ENCODE measurements at regions not wholly inside any gene's neighbourhood (a gene's known extent, or its start where the extent isn't known, plus 50 kb on each side); places are given as distances from the start of the nearest gene placed in this dataset.
A peak's percentile ranks its signal among the peaks of the same experiment; 100 is the strongest.

DNA sequence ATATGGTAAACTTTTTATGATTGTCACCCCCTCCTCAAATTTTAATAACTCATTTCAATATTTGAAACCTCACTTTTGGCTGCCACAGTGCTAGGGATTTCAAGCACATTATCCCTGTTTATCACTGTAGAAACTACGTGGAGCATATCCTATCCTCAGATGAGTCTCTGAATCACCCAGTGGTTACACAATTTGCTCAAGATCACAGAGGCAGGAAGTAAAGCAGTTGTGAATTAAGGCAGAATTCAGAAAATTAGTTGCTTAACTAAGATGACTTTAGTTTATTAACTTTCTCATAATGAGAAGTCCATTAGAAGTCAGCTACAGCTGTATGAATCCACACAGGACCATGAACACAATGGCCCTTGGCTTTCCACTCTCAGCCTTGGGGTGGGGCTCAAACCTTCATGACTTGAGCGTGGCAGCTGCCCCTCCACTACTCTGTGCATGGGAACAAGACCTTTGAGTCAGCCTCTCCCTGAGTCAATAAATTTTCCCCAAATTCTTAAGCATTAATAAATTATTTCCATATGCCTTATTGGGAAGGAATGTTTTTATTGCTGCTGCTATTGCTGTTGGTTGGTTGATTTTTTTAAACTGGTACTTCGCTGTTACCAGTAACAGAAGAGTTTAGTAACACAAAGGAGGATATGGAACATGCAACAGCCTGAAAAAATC, 369.0 kb downstream of the CBLN2 start:
- DNase-seq: no peak

DNA sequence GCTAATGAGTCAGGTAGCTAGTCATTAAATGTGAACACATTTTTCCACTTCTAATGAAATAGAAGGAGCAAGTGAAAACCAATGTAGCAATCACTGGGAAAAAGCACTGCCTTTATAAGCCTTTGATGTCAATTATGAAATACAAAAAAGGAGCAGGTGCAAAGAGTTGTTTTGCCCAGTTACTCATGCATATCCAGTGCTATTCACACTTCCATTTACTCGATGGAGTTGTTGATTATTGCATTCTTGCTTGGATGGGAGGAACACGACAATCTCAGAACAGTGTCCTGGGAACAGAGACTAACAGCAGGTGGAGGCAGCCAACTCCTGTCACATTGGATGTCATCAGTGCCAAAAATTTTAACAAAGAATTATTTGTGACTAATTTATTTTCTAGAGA, 372.5 kb downstream of the CBLN2 start:
- no peak for DNase-seq

DNA sequence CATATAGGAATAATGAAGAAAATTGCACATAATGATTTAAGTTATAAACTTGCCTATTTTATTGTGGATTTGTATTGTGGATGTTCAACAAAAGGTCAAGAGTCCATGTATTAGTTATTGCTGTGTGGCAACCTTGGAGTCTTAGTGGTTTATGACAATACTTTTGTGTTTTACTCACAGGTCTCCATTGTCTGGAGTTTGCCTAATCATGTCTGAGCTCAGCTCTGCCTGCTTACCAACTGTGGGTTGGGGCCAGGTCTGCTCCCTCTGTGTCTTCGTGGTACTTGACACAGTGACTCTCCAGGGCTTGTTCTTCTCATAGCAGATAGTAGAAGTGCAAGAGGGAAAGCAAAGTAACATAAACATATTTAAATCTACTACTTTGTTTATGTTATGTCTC, 382.5 kb downstream of the CBLN2 start:
- DNase-seq: no peak

DNA sequence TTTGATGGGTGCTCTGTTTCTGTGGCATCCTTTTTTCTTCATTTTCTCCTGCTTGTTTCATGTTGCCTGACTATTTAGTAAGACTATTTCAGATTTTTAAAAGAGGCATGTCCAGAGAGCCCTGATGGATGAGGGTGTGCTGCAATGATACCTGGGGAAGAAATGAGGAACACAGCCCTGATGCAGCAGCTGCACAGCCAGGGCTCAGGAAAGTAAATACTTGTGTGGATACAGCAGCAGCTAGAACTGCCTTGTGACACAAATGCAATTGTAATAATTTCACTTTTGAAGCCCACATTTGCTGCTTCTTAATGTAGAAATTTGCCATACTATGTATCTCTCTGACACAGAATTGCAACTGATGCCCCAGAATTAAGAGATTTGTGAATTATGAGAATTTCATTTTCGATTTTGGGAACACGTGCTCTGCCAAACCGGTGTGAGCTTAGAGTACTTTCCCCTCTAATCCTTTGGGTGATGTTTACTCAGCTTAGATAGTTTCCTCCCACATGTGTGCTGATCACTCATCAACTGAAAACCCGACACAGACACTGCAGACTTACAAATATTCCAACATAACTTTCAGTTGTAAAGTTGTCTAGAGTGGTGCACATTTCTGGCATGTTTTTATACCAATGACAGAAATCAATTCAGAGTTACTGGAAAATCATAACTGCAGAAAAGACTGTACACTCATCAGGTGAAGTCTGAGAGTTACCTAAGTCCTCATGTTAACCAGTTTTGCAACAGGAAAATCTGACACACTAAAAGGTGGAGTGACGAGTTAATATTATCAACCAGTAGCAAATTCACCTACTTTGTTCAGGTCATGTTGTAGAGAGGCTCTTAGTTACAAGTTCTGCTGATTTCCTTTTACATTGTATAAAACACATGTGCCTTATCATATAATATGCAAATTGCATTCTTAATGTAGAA, 383.4 kb downstream of the CBLN2 start:
- DNase-seq: no peak

DNA sequence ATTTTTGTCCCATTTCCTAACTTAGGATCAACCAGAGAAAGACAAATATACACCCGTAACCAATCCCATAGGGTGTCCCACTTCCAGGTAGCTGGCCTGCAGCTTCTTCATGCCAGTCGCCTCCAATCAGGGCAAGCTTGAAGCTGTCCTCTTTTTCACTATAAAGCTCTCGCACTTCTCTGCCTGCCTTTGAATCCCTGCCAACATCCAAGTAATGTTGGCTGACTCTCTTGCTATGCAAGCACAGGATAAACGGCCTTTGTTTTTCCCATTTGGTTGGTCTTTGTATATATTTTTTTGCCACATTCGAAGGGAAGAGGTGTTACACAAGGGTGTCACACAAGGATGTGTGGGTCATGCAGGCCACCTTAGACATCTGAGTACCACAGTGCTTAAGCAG, 388.8 kb downstream of the CBLN2 start:
- DNase-seq: no peak

DNA sequence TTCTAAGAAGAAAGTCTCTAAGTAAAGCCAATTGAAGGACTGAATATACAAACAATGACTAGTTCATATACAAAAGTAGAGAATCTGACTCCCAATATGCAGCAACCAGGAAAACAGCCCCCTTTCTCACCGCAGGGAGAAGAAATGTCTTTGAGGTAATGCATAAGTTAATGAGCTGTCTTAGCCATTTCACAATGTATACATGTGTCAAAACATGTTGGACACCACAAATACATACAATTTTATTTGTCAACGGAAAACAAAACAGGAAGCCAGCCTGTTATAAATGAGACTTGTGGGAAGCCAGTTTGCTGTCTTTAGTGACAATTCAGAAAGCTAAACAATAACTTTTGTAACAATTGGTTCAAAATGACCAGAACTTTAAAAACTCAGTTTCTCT, 389.2 kb downstream of the CBLN2 start:
- DNase-seq: no peak

DNA sequence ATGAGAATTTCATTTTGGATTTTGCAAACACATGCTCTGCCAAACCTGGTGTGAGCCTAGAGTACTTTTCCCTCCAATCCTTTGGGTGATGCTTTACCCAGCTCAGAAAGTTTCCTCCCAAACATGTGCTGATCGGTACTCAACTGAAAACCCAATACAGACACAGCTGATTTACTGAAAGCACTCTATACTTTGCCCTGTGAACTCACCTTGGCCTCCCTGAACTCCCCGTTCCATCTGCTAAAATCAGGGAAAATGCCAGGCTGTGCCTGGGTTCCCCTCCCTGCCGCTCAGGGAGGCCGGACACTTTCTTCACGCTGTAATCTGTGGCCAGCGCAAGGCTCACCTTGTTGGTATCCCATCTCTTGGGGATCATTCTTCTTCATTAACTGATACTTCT, 391.2 kb downstream of the CBLN2 start:
- no peak for DNase-seq

DNA sequence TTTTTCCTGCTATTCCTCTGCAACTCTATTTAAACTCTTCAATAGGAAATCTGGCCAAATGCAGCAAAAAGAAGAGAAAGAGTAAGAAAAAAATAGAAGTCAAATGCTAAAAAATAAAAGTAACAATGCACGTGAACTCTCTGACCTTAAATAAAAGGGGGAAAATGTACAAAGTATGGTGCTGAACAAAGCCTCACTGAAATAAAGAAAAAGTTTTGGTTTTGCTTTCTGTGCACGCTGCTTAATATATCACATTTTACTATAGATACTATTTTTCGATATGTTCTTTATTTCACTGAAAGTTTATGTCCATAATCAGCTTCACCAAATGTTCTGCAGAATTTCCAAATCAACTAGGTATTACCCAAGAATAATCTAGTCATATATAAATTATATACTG, 396.3 kb downstream of the CBLN2 start:
- no peak for DNase-seq

DNA sequence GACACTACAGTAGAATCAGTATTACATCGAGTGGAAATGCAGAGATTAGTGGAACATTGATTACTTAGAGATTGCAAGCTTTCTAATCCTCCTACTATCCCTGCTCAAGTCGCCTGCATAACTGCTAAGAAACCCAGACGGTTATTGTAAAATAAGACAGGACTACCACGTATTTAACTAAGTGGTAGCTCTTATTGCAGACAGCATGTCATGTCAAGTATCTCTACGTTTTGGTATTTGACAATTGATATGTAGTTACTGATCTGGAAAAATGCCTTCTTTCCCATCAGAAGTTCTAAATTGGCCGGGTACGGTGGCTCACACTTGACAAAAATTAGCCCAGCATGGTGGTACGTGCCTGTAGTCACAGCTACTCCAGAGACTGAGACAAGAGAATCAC, 404.1 kb downstream of the CBLN2 start:
- no peak for DNase-seq

DNA sequence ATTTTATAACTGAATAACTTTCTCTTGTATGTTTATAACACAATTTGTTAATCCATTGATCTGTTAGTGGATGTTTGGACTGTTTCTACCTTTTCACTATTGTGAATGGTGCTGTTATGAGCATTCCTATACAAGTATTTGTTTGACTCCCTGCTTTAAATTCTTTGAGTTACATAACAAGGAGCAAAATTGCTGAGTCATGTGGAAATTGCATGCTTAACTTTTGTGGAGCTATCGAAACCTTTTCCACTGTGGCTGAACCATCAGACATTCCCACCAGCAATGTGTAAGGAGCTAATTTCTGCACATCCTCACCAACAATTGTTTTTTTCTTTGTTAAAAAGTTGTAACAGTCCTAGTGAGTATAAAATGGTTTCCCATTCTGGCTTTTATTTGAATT, 415.5 kb downstream of the CBLN2 start:
- DNase-seq: no peak

DNA sequence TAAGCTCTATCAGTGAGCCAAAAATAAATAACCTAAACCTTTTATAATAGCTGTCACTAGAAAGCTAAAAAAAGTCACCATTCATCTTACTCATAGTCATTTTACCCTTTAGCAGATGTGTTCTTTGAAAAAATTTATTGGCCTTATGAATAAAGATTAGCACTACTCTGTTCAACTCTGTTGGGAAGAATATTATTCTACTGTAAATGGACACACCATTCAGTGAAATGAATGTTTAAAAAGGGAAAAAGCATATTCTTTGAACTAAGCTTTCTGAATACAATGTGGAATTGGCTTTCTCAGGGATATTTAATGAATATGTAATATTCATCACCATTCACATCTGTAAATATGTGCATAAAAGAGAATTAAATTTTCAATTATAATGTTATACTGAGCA, 422.0 kb downstream of the CBLN2 start:
- DNase-seq: no peak

DNA sequence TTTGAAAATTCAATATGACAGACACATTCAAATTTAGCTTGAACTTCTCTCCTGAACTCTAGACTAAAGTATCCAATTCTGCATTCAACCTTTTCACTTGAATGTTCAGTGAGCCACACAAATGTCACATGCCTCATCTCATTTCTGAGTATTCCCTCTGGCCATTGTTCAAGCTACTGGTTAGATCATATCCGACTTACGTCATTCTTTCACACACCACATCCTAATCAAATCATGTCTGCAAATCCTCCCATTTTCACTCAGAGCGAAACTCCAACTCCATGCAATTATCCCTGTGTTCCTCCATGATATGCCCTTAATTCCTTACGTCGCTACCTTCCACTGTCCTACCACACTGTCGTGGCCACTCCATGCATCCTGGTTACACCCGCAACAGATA, 425.1 kb downstream of the CBLN2 start:
- no peak for DNase-seq

DNA sequence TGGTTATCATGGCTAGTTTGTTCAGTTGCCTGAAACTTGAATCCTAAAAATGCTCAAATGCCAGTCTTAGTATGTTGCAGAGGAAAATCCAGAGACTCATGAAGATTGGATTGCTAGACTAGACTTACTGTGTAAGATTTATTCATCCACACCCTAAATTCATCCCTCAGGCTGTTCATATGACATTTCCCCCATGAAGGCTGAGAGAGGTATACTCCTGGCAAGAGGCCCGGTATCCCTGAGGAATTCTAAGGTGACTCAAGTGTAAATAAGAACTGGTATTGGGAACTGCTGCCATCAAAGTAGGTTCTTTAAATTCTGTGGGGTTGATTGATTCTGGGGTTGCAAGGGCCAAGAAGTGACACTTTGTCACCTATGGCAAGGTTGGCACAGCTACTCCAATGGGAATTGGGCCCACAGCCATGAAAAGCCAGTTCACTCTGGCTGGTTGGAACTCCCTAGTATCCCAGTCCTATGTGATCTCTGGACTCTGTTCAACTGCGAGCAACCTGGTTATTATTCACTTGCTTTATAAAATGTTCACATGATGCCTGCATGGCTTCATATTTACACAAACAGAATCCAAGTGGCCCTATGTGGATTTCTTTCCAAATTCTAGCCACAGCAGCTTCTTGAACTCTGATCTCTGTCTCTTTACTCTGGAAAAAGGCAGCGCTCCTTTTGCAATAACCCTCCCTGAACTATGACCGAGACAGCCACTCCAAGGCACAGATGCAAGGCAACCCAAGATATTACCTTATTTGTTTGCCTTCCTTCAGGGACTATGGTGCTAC, 429.1 kb downstream of the CBLN2 start:
- DNase-seq: no peak

DNA sequence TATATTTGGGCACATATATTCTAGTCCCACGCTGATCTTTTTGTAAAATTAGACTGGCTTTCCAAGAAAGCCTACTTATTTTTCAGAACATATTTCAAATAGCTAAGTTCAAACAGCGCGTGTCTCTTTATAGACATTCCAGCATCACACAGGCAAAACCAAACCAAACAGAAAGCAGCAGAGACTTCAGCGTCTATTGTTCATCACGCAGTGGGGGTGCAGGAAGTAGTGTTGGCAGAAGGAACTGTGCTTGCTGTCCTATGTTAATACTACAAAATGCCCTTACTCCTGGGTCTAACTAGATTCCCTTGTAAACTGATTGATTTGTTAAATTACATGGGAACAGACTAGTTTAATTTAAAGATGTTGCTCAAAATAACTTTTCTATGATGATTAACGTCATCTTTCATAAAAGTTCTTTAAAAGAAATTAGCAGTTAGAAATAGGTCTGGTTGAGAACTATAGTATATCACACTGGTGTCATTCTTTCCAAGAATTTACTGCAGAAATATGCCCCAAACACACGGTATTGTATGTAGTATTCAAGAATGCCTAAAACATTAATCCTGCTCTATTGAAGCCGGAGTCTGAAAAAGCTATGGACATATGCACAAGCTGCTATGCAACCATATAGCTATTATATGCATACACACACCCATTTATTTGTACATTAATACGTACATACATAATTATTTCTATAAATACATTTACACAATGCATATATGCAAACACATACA, 436.3 kb downstream of the CBLN2 start:
- no peak for DNase-seq

DNA sequence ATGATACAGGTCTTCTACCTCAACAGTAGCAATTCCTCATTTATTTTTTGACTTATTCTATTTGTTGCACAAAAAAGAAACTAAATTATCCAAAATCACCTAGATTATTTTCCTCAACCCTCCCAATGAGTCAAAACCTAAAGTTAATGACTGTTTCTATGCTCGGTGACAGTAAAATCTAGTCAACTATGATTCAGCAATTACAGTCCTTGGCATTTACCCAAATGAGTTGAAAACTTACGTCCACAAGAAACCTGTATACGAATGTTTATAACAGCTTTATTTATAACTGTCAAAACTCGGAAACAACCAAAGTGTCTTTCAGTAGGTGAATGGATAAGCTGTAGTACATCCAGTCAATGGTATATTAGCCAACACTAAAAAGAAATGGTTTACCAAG, 439.3 kb downstream of the CBLN2 start:
- DNase-seq: no peak

DNA sequence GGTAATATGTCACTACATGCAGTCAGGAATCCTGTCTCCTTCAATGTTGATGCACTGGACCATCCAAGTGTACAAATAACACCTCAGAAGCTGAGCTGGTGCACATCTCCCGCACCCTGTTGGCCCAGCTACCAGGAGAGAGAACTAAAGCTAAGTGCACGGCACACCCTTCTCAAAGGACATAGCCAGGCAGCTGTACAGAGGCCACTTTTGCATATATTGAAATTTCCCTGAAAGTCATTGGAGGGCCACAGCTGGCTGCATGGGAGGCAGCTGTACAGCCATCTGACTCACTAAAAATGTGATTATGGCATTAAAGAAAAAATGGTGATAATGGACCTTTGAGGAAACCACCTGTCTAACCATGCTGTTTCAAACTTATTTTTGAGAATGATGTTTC, 441.7 kb downstream of the CBLN2 start:
- no peak for DNase-seq

DNA sequence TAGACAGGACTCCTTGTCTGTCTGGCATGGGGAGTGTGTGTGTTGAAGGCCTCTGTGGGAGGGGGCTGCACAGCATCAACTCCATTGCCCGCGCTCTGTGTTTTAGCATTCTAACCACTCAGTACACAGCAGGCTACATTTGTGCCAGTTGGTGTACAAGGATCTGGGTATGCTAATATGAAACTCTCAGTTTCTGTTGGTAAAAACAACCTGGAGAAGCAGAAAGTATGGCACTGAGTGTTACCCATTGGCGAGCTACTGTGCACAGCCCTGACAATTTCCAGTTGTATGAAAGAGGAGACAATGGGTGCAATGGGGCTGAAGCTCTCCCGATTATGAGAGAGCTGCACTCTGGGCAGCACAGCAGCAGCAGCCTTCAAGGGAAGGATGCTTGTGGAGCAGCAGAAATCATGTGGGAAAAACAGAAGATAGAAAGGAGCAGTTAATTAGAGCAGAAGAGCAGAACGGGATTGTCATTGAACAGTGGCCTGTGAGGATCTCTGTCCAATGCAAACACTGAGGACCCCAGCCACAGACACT, 443.6 kb downstream of the CBLN2 start:
- DNase-seq: no peak

DNA sequence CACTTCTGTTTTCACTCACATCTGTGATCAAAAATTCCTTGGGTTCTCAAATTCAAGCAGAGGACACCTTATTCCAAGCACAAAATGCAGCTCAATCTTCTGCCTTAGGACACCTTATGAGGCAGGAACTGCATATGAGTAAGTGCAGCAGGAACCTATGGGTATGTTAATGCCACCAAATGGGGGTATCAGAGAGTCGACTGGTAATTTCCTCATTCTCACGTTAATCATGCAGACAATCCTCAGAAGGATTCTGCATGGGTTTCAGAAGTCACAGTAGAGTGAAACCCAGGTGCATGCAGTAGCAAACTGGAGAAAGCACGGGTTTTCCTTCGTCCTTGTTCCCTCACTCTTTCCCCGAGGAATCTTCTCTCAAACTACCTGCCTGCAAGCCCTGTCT, 452.8 kb downstream of the CBLN2 start:
- no peak for DNase-seq

DNA sequence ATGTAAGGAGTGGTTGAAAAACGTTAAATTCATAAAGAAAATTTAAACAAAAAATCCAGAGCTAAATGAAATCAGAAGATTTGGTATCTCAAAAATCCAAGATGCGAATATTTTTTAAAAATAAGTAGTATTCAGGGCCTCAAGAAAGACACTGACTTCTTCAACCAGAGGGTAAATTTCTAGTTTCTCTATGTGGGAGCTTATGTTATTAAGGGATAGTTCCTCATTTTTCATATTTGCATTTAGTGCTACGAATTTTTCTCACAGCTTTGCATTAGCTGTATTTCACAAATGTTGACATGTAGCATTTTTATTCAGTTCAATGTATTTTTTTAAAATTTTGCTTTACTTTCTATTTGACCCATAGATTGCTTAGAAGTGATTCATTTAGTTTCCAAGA, 454.7 kb downstream of the CBLN2 start:
- no peak for DNase-seq

DNA sequence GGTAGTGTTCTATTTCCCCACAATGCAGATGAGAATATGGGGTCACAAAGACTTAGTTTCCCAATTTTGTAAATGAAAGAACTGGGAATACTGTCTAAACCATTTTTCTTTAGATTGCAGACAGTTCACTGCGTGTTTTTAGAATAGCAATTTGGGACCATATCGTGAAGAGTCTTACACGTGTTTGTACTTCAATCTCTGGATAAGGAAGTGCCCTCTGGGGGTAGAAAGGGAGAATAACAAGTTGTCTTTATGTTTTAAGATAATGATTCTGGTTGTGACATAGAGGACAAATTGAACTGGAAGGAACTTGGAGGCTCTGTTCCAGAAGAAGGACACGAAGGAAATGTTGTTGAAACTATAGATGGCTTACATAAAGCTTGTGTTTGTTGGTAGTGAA, 457.7 kb downstream of the CBLN2 start:
- DNase-seq: peak; percentile 28

DNA sequence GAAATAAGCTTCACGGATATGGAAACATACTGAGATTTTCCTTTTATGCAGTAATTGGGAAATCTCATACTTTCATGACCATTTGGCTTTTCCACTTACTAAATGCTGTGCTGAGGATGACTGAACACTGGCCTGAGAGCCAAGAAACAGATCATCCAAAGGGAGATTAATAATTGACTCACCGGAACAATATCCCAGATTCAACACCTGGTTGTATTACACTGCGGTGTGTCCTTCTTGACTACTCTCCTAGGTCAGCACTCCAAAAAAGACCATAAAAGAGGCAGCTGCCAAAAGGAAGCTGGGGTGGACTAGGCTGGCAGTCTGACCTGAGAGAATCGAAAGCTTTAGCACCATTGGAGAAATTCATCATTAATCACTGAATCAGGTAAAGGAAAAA, 469.1 kb downstream of the CBLN2 start:
- no peak for DNase-seq

DNA sequence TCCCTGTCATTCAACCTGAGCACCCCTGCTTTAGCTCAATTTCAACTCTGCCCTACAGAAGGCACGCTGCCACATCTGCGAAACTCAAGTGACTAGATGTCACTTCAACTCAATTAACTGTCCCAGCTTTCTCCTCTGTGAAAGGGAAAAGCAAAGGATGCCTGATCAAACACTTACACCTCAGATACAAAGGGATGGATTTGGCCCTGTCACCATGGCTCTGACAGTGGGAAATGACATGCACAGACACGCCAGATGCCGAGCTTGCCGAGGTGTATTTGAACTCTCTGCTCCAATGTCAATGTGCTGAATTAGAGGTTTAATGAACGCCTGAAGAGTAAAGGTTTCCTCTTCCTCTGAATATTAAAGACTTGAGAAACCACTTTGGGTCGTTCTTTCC, 481.1 kb downstream of the CBLN2 start:
- DNase-seq: no peak

DNA sequence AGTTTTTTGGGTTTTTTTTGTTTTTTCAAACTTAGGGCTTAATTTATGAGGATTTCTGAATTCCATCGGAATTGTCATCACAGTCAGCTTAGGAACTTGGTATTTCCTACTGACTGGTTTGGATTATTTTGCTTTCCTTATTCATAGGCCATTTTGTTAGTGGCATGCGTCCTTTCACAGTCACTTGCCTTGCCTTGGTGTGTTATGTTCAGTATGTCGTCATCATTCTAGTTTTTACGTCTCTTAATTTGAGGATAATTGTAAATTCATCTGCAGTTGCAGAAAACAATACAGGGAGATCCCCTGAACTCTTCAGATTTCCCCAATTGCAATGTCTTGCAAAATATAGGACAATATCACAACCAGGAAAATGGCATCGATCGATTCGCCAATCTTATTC, 485.3 kb downstream of the CBLN2 start:
- no peak for DNase-seq
